HG03039 (cell line): ENCODE measurements at regions not wholly inside any gene's neighbourhood (a gene's known extent, or its start where the extent isn't known, plus 50 kb on each side); places are given as distances from the start of the nearest gene placed in this dataset.
"Not testable (repeated sequence)": the region's sequence is repeated elsewhere in the genome, so short reads cannot be mapped to it uniquely, and the experiment has no call there.

Experiments
- ATAC-seq: cut with Tn5 transposase; IDR thresholded peaks from one replicate; pipeline ENCODE4 v1.9.1; 2021; ENCODE audit warnings: mild to moderate bottlenecking, moderate library complexity; ENCODE audit not compliant: unreplicated experiment

DNA sequence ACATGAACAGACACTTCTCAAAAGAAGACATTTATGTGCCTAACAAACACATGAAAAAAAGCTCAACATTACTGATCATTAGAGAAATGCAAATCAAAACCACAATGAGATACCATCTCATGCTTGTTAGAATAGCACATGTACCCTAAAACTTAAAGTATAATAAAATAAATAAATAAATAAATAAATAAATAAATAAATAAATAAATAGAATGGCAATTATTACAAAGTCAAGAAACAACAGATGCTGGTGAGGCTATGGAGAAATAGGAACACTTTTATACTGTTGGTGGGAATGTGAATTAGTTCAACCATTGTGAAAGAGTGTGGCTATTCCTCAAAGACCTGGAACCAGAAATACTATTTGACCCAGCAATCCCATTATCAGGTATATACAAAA lies 970.6 kb downstream of the NR2F1-AS1 start:
- ATAC-seq = not testable (repeated sequence)

DNA sequence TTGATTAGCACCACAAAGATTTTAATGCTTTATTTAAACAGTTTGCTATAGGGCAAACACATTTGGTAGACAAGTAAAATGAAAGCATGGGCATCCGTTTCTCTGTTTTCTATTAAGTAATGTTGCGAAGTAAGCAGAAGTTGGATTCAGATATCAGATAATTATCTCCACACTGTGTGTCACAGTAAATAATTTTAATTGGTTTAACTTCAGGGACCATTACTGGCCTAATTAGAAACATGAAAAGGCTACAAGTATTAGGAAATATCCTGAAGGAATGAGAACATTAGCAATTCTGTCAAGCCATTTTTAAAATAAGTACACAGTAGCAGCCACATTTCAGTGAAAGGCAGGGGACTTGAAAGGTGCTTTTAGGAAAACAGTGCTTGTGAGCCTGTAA lies 975.4 kb downstream of the NR2F1-AS1 start:
- ATAC-seq = no peak

DNA sequence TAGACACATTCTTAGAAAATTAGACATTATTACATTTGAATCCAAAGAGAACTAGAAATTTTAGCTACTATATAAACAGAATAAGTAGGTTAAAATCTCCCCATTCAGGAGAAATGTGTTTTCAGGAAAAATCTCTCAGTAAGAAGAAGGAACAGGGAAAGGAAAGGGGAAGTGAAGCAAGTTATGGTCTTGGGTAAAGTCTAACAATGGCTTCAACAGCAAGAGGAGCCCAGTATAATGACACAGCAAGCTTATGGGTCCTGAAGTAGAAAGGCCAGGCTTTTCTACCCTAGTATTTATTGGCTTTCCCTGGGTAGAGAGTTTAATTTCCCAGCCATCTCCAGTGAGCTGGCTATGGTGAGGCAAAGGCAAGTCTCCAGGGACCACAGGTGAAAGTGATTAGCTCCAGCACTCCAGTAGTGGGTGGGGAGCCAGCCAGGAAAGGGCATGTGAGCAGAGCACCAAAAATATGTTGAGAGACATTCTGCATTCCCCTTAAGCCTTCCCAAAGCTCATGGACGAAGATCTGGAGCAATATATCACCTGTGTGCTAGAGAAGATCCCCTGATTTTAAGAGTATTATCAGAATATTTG lies 981.7 kb downstream of the NR2F1-AS1 start:
- no peak for ATAC-seq

DNA sequence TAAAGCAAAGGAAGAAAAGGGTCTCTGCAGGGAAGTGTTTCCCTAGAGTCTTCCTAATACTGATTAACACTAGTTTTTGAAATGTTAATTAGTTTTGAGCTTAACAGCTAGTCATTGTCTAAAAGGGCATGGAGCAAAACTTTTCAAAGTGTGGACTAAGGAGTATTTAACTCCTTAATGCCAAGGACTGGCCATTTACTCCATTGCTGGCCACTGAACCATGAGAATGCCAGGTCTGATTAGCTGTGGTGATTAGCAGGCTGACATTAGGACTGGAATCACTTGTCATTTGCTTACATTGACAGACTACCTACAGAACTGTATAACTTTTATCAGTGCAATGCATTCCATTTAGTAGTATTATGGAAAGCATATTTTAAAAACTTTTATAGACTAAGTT lies 987.0 kb downstream of the NR2F1-AS1 start:
- no peak for ATAC-seq

DNA sequence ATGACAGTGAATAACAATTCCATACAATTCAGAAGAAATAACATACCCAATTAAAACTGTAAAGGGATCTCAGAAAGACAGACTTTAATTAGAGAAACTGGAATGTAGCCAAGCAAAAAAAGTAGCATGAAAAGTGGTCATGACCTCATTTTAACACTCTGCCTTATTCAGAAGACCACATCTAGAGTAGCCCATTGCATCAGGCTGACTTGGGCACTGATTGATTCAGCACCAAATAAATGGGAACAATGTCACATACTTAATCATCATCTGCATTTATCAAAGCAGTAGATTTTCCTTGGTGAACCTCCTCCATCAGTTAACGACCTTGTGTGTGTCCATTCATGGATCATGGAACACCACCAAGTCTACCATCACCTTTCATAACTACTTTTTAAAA lies 992.1 kb downstream of the NR2F1-AS1 start:
- no peak for ATAC-seq

DNA sequence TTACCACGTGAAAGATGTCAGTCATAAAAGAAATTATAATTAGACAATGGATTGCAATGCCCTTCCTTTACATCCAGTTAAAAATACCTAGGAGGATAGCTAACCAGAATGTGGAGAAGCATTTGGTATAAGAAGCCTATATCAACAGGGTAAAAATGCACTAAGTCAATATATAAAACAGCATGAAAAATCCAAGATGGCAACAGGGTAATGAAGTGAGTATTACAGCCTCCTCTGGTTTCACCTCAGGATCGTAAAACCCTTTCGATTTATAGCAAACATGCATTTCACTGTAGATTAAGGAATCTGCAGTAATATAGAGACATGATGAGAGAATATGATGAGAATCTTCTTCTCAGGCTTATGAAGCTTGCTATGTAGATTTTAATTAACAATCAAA lies 999.3 kb downstream of the NR2F1-AS1 start:
- no peak for ATAC-seq

DNA sequence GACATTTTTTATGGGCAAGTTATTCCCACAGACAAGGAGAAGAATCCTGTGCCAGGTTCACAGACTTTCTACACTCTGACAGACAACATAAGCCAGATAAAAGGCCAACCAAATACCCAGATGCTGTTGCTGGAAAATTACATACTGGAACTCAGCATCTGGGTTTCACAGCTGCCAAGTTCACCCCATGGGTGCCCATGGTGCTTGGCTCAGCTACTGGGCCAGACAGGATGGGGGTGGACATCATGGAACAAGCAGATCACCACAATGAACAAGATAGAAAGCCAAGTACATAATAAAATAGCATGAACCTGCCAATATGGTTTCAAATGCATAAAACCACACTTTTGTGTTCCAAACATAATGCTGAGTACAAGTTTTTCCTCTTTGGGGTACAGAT lies 999.8 kb downstream of the NR2F1-AS1 start:
- ATAC-seq = no peak

DNA sequence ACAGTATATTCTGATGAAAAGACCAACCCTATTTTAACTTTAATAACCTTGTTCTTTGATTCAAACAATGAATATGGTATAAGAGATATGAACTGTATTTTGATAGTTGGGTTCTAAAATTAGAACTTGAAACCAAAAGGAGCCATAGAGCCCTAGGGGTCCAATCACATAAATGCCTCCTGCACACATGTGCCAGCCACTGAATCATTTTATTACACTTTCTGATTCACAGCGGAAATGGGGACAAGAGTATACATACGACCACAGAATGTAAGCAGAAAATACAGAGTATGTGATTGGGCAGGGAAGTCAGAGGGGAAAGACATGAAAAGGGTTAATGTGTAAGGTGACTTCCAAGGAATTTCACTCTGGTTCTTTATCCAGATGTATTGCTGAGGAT lies 1000.2 kb downstream of the NR2F1-AS1 start:
- ATAC-seq = no peak

DNA sequence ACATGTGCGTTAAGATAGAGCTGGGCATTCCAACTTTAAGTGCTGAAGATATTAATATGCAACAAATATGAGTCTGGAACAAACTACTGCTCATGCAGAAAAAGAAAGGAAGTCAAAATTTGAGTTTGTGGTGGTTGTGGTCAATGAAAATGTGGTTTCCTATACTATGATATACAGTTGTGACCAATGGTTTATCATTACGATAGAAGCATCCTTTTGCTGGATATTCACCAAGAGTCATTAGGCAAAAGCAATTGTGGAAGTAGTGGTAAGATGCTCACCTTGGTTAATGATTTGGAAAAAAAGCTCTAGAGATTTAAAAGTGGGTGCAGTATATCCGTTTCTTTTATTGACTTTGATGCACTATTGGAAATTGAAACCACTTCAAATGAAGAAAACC lies 1007.0 kb downstream of the NR2F1-AS1 start:
- ATAC-seq = no peak

DNA sequence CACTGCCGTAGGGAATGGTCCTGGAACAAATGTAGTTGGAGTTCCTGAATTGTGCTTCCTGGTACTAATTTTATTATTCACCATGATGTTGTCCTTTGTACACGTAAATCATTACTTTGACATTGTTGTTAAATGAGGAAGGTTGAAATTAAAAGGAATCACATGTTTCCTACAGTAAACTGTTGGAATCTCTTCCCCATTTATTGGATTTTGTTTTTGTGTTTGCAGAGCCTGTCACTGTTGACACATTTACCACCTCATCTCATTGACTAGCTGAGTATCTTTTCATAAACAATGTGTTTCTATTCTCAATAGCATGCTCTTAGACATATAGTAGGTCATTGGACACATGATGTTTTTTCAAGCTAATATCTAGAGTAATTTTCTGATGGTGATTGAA lies 1012.5 kb downstream of the NR2F1-AS1 start:
- no peak for ATAC-seq

DNA sequence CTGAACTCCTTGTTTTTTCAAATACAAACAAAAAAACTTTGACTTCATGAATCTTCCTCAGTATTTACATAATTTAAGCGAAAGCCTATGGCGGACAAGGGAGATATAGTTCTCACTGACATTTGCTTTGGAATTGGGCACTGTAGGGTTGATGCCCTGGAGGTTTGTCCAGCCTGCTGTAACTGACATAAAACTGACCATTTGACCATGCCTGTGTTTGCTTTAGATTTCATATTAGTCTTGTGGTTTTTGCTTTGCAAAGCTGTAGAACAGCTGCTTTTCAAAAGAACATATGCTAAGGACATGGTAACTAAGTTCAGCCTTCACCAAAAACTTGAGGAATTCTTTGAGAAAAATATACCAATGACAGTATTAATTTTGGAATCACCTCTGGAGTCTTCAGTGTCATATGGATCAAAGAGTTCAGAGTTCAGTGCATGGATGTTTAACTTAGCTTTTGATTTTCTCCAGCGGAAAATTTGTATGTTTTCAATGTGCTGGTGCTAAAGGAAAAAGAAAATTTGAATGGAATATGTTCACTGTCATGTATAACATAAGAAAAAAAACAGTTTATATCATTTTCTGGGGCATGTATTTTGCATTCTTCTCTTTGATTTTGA lies 1013.1 kb downstream of the NR2F1-AS1 start:
- no peak for ATAC-seq

DNA sequence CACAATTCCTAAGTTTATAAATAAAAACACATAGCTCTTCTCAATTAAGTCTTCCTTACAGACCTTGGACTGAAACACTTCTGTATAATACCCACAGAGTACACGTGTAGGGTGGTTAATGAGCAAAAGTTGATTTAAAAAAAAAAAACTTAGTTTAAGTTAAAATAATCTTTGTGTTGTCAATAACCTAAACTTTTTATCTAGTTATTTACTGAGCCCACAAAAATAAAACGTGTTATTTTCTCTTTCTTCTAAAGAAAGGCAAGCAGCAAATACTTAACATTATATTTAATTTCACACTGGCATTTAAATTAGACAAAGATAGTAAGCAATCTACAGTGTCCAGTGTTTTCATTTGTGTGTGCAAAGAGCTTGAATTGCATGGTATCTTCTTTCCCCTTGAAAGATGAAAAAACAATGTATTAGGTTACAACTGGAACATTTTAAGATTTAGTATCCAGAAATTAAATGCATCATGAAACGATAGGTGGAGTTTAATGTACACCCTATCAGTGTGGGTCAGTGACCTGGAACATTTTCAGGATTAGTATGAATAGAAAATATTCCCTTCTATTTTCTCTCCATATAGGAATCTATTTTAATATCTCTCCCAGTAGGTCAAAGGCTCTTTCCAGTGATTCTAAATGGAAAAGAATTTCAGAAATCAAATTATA lies 1014.8 kb downstream of the NR2F1-AS1 start:
- no peak for ATAC-seq

DNA sequence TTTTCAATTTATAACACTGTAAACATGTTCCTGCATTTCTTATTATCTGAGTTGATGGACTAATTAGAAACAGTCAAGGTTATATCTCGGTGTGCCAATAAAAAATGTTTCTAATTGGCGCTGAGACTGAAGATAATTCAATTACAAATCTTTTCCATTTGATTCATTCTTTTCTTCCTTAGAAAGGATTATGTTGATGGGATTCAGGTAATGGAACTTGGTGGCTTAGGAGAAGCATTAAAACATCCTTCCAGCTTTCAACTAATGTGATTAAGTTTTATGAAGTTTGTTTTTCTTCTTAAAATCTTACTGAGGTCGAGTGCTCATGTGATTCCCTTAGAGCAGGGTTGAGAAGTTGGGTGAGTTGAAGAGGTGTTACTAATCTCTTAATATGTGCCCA lies 1015.3 kb downstream of the NR2F1-AS1 start:
- ATAC-seq = no peak

DNA sequence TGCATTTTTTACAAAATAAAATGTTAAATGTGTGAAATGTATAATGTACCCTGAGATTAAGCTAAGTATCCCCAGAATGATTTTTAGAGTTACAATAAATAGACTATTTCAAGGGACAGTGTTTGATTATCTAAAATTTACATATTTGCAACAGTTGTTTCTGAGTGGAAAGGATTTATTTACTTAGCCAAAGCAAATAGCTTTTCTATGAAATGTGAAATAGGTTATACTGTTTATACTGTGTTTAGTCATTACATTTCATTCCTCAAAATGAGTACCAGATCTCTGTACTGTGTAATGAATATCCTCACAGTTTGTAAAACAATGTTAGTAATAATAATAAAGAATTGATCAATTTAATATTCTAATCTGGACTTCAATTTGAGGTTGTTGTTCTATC lies 1019.0 kb downstream of the NR2F1-AS1 start:
- ATAC-seq = no peak

DNA sequence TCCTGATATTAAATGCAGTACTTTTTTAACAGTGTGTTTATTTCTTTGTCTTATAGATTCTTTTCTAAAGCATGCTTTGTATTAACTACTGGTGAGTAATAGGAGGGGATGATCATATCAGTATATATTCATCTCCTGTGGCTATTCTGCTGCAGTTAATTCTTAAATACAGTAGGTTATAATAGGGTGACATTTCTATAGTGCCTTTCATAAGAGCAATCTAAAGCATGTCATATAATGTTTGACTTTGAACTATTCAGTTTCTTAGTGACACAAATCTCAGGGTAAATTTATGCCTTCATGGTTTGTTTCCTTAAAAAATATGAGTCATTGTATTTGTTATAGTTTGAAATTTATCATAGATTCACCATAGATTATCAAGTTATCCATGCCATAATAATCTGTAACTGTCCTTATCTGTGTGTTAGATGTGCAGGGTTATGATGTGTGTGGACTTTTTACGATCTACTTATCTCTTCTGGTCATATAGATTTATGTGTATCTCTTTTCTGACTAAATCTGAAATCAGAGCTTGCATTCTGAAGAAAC lies 1019.5 kb downstream of the NR2F1-AS1 start:
- ATAC-seq = no peak

DNA sequence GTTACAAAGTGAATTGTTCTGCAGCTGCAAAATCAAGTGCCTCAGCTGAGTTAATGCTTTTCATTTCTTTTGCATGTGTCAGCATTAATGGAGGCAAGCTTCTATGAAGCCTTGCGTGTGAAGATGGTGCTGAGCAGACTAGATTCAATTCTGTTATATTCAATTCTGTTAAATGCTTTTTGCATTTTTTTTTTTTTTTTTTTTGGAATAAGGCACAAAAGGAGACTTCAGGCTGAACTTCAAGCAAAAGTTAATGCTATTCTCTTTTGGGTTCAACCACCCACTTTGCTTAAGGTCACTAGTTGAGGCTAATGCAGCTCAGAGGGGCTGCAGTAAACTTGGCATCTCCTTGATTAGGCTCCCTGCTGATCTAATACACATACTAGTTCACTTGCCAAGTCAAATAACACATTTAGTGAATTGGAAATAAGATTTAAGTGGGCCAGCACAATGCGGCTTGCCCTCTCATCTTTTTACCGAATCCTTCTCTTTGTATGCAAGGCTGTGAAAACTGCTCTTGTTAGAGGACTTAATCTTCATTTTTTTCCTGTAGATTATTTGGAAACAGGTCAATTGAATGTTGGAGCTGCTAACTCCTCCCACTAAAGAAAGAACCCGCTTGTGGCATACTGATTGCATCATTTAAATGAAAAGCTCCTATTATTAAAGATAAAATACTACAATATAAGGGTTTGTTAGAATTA lies 1020.2 kb downstream of the NR2F1-AS1 start:
- no peak for ATAC-seq

DNA sequence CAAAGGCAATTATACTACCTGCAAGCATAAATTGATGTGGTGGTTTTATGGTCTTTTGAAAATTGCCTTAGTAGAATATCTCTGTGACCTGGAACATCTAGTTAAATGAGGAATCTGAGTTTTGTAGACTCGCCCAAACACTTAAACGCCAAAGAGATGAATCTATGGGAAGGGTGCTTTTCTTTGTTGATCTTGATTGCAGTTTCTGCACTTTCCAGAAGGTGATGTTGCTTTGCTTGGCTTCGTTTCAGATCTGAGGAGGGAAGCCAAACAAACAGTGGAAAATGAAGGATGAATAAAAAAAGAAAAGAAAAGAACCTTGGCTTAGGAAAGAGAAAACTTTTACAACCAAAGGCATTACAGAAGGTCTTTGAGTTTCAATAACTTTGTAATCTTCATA lies 1021.2 kb downstream of the NR2F1-AS1 start:
- ATAC-seq = no peak

DNA sequence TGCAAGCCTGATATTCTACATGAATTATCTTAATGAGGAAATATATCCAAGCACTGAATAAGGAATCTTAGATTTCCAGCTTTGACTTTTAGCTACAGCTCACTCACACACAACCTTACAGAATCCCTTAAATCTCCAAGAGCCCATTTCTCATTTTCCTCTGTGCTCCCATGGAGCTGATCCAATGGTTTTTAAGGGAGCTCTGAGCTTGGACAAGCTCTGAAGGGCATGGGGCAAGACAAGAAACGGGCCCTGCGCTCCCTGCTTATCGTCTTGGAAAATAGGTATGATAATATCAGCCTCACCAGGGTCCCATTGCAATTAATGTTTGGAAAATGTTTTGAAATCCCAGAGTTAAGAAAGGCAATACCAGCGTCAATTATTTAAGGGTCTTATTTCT lies 1021.7 kb downstream of the NR2F1-AS1 start:
- ATAC-seq = no peak

DNA sequence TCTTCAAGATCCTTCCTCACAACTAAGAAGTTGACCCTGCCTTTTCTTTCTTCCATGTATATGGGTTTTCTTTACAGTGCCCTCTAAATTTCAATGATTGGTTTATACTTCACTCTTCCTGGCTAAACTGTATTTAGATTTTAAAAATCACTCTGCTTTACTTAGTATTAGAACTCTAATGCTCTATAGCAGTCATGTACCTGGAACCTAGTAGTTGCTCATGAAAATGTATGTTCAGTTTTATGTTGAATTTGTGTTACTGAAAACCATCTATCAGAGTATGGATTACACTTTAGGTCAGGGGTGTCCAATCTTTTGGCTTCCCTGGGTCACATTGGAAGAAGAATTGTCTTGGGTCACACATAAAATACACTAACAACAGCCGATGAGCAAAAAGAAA lies 1024.3 kb downstream of the NR2F1-AS1 start:
- no peak for ATAC-seq

DNA sequence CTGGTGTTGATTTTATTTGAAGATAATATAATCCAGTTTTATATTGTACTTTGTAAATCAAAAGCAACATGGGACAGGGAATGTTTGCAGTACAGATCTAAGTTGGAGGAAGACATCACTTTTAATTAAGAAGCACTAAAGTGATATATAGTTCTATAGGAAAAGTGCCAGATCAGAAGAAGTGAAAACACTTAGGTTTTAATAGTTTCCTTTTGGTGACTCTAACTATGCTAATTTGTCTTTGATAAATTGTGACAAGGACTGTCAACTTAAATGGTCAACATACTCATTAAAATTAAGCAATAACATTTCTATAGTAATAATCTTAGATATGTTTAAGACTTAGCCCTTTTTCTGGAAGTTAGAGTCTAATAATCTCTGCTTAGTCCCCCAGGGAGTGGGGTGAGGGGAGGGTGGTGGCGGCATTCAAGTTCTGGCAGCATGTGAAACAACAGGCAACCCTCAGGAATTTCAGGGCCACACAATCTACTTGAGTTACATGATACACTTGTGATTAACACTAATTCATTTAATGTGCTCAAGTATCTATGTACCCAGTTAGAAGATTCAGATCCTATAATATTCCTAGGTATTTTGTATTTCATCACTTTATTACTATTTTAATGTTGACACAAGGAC lies 1026.5 kb downstream of the NR2F1-AS1 start:
- no peak for ATAC-seq

DNA sequence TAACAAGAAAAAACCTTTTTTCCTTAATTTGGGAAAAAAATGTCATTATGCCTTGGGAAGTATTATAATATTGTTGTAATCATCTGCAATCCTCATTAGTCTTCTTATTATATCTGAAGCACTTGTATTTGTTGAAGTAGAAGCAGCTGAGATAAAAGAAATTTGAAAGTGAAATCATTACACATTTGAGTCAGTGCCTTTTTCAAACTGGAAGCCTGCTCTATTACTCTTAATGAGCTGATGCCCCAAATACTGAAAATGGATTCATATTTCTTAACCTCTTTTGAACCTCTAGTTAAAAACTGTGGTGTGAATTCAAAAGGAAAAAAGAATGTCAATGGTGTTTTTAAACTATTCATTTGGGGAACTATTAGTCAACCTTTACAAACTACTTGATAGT lies 1027.7 kb downstream of the NR2F1-AS1 start:
- ATAC-seq = no peak
